M059J (cell line): ENCODE measurements at regions not wholly inside any gene's neighbourhood (a gene's known extent, or its start where the extent isn't known, plus 50 kb on each side); places are given as distances from the start of the nearest gene placed in this dataset.
A peak's percentile ranks its signal among the peaks of the same experiment; 100 is the strongest.
"Not testable (repeated sequence)": the region's sequence is repeated elsewhere in the genome, so short reads cannot be mapped to it uniquely, and the experiment has no call there.

ENCODE experiments used
- DNase-seq: peaks from one replicate; pipeline ENCODE4 v3.0.0-alpha.2; 2012; ENCODE audit warnings: low read depth

DNA sequence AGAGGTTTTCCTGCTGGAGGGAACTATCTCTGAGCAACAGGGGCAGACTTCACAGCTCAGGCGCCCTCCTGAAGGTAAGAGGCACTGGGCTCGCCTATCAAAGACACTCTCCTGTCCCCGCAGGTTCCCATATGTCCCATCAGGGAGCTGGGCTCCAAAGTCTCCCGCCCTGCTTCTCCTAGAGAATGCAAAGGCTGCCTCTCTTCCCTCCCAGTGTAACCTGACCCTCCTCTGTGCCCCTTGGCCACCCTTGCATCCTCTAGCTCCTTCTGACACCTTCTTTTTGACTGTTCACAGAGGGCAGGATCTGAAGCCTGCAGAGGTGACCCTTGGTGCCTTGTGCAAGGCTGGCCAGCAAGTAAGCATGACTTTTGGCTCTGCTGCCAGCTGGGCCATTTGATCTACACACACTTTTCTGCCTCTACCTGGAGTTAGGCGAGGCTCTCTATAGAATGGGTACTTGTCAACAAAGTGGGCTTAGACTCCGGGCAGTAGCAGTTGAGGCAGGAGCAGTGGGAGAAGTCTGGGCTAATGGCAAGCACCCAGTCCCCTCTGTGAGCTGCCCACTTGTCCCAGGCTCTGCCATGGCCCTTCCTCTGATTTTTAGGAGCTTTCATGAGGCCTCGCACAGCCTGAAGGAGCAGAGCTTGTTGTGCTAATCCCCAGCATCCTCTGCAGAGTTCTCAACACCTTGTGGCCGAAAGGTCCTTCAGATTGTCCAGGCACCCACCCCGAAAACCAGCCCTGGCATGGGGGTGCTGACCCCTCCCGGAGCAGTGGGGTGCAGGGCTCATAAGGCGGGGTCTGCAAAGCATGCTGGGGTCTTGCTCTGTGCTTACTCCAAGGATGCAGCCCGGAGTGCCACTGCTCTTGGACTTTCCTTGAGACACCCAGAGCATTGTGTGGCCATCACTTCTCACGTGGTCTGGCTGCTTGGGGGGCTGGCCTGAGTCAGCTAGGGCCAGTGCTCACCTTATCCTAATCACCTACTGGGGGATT lies 122.9 kb downstream of the METRNL start:
- peak; percentile 22 for DNase-seq

DNA sequence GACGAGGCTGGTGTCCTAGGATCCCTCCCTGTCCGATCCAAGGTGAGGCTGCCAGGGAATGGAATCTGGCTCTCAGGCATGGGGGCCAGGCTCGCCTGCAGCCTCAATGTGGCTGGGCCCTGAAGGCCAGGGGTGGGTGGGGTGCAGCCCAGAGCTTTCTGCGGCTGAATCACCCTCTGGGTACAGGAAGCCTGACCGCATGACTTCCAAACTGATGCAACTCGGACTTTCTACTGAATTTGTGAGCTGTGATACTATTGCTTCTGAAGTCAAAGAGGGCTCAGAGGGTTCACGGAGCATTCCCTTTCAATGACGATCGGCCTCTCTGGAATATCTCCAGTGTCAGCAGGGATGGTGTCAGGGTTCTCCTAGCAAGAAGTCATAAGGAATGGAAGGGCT lies 123.7 kb downstream of the METRNL start:
- DNase-seq, result peak; percentile 94

DNA sequence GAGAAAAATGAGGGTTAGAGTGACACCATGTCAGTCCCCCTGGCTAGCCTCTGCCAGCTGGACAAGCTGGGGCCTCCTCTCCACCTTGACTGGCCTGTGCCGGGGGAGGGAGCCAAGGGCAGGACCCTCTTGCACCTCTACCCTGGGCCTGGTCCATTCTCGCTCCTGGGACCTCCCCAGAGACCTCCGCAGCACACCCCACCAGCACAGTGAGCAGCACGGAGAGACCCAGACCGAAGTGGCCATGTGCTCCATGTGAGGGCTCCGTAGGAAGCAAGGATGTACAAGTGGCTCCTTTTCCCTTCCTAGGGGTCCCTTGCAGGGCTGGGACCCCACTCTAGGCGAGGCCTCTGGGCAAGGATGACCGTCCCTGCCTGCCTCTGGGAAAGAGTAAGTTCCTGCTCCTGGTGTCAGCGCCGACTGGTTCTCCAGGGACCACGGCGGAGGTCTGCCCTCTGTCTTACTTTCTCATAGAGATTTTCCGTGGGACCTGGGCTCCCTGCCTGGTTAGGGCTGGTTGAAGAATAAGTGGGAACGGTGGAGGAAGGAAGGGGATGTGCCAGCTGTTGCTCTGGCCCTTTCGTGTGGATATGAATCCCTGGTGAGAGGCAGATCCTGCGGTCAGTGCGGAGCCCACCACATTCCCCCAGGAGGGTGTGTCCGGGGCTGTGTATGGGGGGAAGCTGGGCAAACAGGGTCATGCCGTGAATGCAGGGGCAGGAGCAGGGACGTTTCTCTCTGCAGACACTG lies 124.2 kb downstream of the METRNL start:
- no peak for DNase-seq

- no peak for DNase-seq
Measured at GRCh38 chr17:83204230-83204725, 124.9 kb downstream of the METRNL start.

GRCh38 chr17:83204736-83205386 lies 125.5 kb downstream of the METRNL start:
- not testable (repeated sequence) for DNase-seq

DNA sequence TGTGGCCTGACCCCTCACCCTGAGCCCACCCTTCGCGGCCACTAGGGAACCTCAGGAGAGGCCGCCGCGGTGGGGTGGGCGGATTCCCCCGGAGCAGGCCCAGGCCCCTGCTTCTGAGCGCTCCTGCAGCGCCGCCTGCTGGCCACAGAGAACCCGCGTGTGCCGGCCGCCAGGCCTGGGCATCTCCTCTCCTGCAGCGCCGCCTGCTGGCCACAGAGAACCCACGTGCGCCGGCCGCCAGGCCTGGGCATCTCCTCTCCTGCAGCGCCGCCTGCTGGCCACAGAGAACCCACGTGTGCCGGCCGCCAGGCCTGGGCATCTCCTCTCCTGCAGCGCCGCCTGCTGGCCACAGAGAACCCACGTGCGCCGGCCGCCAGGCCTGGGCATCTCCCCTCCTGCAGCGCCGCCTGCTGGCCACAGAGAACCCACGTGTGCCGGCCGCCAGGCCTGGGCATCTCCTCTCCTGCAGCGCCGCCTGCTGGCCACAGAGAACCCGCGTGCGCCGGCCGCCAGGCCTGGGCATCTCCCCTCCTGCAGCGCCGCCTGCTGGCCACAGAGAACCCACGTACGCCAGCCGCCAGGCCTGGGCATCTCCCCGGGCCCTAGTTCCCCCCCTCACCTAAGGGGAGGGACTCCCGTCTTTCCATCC lies 126.1 kb downstream of the METRNL start:
- DNase-seq, result not testable (repeated sequence)

DNA sequence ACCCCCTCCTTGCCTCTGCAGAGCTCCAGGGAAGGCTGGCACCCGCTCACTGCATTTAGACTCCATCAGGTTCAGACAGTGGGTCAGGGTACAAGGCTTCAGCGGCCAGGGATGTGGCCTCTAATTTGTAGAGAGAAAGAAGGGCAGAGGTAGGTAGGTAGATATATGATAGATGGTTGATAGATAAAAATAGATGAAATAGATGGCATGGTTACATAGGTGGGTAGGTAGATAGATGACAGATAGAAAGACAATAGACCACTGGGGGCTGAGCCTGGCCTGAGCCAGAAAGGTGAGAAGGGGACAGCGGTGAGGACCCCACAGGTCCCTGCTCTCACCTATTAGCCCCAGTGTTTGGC lies 126.6 kb downstream of the METRNL start:
- DNase-seq, result not testable (repeated sequence)

- DNase-seq, result not testable (repeated sequence)
Measured at GRCh38 chr17:83206819-83207588, 127.6 kb downstream of the METRNL start.

GRCh38 chr17:83247001-83247400 lies 167.6 kb downstream of the METRNL start:
- peak; percentile 7 for DNase-seq
